ENCODE measurements at regions not wholly inside any gene's neighbourhood (a gene's known extent, or its start where the extent isn't known, plus 50 kb on each side); places are given as distances from the start of the nearest gene placed in this dataset.

GRCh38 chr13:71089056-71089455 is 777.9 kb downstream of the DACH1 start:
- DNase-seq (ENCODE audit: low read depth in 1 of 2, low spot score in 1 of 2), result no peak

DNA sequence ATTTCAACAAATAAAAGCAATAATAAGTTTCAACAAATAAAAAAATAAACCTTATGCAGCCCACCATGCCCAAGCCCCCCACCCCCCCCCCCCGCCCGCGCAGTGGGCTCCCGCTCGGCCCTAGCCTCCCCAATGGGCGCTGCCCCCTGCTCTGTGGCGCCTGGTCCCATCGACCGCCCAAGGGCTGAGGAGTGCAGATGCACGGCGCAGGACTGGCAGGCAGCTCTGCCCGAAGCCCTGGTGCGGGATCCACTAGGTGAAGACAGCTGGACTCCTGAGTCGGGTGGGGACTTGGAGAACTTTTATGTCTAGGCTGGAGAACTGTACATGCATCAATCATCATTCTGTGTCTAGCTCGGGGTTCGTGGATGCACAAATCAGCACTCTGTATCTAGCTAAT is 779.6 kb downstream of the DACH1 start:
- no peak for DNase-seq (ENCODE audit: low read depth in 1 of 2, low spot score in 1 of 2)

- no peak for DNase-seq (ENCODE audit: low read depth in 1 of 2, low spot score in 1 of 2)
These were observed 780.0 kb downstream of the DACH1 start for GRCh38 chr13:71087006-71087405.

- no peak for DNase-seq (ENCODE audit: low read depth in 1 of 2, low spot score in 1 of 2)
These were observed 784.4 kb downstream of the DACH1 start for GRCh38 chr13:71082631-71083030.

DNA sequence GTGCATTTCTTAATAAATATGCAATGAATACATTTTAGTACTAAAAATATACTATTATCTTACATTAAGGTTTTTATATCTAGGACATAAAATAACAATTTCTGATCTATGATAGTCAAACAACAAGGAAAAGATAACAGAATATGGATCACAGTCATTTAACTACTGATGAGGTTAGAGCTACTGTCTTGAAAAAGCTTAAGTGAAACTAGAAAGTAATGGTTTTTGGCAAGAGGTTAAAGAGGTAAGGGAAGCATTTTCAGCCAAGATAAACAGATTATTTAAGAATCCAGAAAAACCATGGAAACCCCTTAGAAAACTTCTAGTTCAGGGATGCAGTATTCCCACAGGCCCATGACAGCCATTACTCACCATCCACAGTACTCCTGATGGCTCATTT is 787.4 kb downstream of the DACH1 start:
- no peak for DNase-seq (ENCODE audit: low read depth in 1 of 2, low spot score in 1 of 2)

- DNase-seq (ENCODE audit: low read depth in 1 of 2, low spot score in 1 of 2), result no peak
These were observed 799.0 kb downstream of the DACH1 start for GRCh38 chr13:71068041-71068440.

DNA sequence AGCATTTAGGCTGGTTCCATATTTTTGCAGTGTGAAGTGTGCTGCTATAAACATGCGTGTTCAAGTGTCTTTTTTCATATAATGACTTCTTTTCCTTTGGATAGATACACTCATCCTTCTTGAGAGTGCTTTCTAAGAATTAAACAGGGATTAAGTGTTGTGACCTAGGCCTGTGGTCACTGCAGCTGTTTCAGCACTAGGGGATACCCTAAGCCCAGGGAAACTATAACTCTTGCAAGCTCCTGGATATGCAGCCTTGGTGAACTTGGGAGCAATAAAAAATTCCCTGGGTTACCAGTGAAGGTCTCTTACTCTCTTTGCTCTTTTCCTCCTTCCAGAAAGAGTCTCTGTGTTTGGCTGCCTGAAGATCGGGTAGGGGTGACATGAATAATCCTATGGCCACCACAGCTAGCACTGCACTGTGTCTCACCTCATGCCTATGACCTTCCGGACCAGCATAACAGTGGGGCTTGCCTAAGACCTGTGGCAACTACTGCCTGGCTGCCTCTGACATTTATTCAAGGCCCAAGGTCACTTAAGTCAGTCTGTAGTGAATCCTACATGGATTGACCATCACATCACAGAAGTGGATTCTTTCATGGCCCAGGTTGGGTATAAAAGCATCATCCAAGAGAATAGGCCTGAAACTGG is 799.7 kb downstream of the DACH1 start:
- no peak for DNase-seq (ENCODE audit: low read depth in 1 of 2, low spot score in 1 of 2)

DNA sequence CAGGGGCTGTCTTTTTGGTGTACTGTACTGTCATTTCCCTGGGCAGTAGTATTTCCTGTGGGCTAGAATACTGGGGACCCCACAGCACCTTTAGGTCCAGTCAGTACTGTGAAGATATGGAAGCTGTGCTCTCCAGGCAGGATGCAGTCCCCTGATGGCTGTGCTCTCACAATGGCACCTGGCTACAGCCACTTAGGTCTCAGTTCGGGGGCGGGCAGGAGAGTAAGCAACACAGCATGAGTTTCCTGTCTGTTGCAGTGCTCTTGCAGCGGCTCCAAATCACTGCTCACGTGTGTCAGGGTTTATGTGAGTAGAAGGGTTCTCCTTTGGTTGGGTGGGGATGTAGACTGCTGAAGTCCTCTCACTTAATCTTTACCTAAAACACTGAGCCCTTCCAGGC is 810.4 kb downstream of the DACH1 start:
- DNase-seq (ENCODE audit: low read depth in 1 of 2, low spot score in 1 of 2), result no peak

GRCh38 chr13:71055644-71056043 is 811.4 kb downstream of the DACH1 start:
- no peak for DNase-seq (ENCODE audit: low read depth in 1 of 2, low spot score in 1 of 2)

DNA sequence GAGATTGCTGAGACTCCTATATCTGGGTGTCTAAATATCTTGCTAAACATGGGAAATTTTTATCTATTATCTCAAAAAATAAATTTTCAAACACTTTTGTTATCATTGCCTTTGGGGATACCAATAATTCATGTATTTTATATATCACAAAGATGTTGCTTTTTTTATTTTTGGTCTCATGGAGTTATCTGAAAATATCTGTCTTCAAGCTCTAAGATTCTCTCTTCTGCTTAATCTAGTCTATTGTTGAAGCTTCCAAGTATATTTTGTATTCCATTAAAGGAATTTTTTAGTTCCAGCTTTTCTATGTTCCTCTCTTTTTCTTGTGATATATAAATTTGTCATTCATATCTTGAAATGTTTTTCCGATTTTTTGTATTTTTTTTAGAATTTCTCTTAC is 812.0 kb downstream of the DACH1 start:
- no peak for DNase-seq (ENCODE audit: low read depth in 1 of 2, low spot score in 1 of 2)

- DNase-seq (ENCODE audit: low read depth in 1 of 2, low spot score in 1 of 2), result no peak
These were observed 812.6 kb downstream of the DACH1 start for GRCh38 chr13:71054358-71054757.

GRCh38 chr13:71051573-71051972 is 815.4 kb downstream of the DACH1 start:
- no peak for DNase-seq (ENCODE audit: low read depth in 1 of 2, low spot score in 1 of 2)

DNA sequence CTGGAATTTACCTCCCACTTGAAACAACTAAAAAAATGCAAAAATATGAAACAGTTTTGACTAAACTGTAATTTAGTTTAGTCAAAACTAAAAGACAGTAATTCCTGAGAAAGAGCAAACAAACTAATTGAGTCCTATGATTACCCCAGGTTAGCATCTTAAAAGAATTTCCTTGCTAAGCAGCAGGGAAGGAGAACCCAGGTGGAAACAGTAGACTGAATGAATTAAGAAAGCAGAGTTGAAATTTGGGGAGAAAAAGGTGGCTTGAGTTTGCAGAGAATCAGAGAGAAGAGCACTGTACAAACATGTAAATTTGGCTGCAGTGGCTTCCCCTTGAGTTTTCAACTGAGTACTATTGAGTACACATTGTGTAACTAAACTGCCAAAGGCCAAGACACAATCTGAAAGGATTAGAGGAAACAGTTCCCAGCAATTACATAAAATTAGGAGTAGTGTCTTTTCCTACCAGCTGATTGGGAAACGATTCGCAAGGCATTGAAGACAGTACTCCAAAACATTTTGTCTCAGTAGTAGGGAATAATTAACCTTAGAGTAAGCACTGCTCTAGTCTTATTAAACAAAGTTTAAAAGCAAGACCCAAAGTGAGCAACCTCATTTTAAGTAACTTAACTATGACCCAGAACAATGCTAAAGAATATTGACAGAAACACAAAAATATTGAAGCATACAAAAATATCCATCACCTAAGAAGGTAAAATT is 820.5 kb downstream of the DACH1 start:
- DNase-seq (ENCODE audit: low read depth in 1 of 2, low spot score in 1 of 2), result no peak

DNA sequence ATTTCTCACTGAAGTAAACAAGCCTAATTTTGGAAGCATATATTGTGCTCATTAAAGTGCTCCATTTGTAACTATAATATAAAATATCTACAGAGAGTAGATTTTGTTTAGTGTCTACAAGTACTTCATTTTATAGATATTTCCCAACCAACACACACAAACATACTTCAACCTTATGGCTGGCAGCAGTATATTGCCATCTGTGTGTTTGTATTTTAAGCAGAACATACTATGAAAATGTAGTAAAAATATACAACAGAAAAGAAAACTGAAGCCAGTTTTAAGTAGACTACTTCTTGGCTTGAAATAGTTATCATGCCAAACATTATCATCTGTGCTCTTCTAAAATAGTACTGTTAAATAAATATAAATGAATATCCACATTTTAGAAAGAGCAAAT is 821.9 kb downstream of the DACH1 start:
- no peak for DNase-seq (ENCODE audit: low read depth in 1 of 2, low spot score in 1 of 2)

DNA sequence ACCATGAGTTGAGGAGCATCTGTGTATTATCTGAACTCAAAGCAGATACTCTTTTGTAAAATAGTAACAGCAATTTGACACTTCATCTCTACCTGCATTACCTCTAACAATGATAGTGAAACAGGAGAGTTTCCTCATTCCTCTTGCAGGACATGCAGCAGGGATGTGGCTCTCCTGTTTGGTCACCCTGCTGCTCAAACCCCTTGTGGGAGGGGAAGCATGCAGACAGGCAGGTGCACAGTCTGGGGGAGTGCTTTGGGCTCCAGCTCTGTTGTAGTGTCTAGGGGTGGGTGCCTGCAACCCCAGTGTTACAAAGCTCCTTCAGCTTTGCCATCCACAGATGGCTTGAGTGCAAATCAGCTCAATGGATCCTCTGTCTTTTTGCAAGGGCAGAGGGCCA is 827.6 kb downstream of the DACH1 start:
- no peak for DNase-seq (ENCODE audit: low read depth in 1 of 2, low spot score in 1 of 2)

DNA sequence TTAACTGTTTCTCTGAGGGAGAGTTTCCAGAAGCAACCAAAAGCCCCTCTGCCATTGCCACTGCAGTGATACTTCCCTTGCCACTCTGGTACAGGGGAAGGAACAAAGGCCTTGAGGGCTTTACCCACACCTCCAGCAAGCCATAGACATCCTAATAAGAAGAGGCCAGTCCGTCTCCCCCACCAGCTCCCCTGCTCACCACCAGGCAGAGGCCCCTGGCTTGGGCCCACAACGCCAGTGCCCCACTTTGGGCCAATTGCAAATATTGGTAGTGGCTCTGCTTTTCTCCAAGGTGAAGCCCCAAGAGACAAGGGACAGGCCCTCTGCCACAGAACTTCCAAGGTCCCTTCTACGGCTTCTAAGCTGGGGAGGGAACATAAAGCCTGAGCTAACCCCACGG is 833.0 kb downstream of the DACH1 start:
- DNase-seq (ENCODE audit: low read depth in 1 of 2, low spot score in 1 of 2), result no peak

- no peak for DNase-seq (ENCODE audit: low read depth in 1 of 2, low spot score in 1 of 2)
These were observed 834.0 kb downstream of the DACH1 start for GRCh38 chr13:71033026-71033425.

- no peak for DNase-seq (ENCODE audit: low read depth in 1 of 2, low spot score in 1 of 2)
These were observed 836.2 kb downstream of the DACH1 start for GRCh38 chr13:71030784-71031183.

DNA sequence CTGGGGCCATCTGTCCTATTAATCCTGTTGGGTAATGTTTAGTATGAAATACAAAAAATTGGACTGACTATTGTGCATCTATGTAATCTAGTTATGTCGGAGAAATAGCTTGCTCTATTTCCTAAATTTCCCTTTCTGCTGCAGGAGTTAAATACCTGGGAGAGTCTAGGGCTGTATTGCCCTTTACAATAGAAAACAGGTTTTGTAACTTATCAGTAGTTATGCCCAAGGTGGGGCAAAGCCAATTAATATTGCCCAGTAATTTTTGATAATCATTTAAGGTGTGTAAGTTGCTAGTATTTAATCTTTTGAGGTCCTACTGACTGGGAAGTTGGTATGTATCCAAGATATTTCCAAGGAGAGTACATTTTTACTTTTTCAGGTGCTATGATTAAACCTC is 838.1 kb downstream of the DACH1 start:
- no peak for DNase-seq (ENCODE audit: low read depth in 1 of 2, low spot score in 1 of 2)

- no peak for DNase-seq (ENCODE audit: low read depth in 1 of 2, low spot score in 1 of 2)
These were observed 845.1 kb downstream of the DACH1 start for GRCh38 chr13:71021825-71022422.

DNA sequence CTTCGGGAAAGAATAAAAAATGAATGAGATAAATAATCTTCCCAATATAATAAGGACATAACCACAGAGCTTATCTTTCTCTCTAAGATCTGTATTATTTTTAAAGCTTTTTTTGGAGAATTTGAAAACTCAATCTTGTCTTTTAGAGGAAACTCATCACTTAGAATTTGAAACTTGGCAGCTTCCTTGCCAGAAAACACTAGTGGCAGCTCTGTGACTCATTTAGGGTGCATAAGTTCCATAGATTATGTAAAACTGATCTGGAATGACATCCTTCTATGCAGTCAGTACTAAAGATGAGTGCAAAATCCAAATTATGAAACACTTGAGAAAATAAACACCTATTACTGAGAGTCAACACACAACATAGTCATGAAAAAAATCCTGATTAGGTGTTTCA is 848.0 kb downstream of the DACH1 start:
- no peak for DNase-seq (ENCODE audit: low read depth in 1 of 2, low spot score in 1 of 2)

GRCh38 chr13:71018544-71018943 is 848.5 kb downstream of the DACH1 start:
- DNase-seq (ENCODE audit: low read depth in 1 of 2, low spot score in 1 of 2), result no peak

GRCh38 chr13:71017607-71018006 is 849.4 kb downstream of the DACH1 start:
- no peak for DNase-seq (ENCODE audit: low read depth in 1 of 2, low spot score in 1 of 2)

Measured in activated CD4-positive, alpha-beta T cell treated with anti-CD3 and anti-CD28 coated beads, Interleukin-2, amount 50 U/mL, for 24 hours (primary cell).